ENCODE measurements at regions not wholly inside any gene's neighbourhood (a gene's known extent, or its start where the extent isn't known, plus 50 kb on each side); places are given as distances from the start of the nearest gene placed in this dataset.

DNA sequence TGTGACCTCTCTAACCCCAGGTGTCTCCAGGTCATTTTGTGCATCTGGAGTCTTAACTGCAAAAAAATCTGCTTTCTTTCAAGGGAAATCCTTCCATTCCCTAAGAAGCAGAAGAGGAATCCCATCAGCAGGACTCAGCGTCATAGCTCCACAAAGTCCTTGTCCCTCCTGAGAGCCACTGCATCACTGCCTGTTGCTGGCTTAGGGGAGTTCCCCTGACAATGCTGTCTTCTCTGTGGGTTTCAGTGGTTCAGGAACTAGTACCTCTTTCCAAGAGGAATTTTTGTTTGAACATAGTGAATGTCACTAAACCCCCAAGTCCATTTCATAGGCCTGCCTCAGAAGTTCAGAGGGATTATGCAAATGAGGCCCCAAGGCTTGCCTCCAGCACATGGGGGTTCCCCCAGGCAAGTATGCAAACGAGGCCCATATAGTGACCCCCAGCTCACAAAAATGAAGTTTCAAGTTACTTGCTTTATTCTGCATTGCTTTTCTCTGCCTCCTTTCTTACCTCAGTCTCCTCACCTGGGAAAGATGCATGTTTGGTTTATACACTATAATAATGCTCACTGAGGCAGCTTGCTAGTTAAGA is 513.9 kb upstream of the MEX3C start:
- H3K9me3 ChIP-seq (ENCODE audit: control insufficient read depth, low read length), result peaks cover 40% of the 10 kb centered on the region
- WGBS, 2 experiments (ENCODE audit: insufficient coverage in 1 of 2, insufficient read length in 1 of 2), result 84% methylated on average over 2 of the region's 2 CpGs; no CpG with 5 or more reads in 1 of the 2 experiments
- no peak overlapping the region for H3K4me3 Mint-ChIP-seq

DNA sequence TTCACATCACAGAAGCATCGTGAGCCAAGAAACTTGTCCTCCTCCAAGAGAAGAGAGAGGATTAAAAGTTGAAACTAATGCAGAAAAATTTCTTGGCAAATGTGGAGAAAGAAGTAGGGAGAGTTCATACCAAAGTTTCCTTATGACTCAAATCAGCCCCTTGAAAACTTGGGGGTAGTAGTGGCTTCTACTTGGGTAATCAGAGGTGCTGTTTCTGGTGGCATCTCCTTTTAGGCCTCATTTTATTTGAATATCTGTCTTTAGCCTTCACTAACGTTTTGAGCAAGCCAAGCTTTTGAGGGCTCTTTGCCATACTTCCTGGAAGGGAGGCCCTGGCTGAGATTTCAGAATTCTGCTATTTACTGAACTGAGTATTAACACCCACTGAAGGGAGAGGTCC is 515.3 kb upstream of the MEX3C start:
- H3K9me3 Mint-ChIP-seq, result peaks cover 29% of the 10 kb centered on the region
- H3K9ac ChIP-seq (ENCODE audit: extremely low read depth, low read length, poor library complexity, severe bottlenecking), result no peak overlapping the region
- 73 to 100% methylated on average over 1 to 2 of the region's 2 CpGs for WGBS, 2 experiments (ENCODE audit: insufficient coverage in 1 of 2, insufficient read length in 1 of 2)

More for the DNA sequence above, 513.9 kb upstream of the MEX3C start:
- Mint-ChIP-seq H3K27ac (no peak overlapping the region), H3K9me3 (peaks cover 43% of the 10 kb centered on the region), H3K27me3 (ENCODE audit: insufficient read depth) (no peaks in the 10 kb centered on the region), H3K36me3 (ENCODE audit: low read depth) (peaks cover 26% of the 10 kb centered on the region), H3K4me1 (no peaks in the 10 kb centered on the region)
- no peaks in the 10 kb centered on the region for H3K36me3 ChIP-seq (ENCODE audit: control insufficient read depth, insufficient read depth, low read length)
- DNase-seq, result no peak
- H3K4me3 ChIP-seq (ENCODE audit: low read length), result no peak overlapping the region
- H3K27ac ChIP-seq (ENCODE audit: low read depth, low read length), result no peak overlapping the region
- TF ChIP-seq, protein P1, sequence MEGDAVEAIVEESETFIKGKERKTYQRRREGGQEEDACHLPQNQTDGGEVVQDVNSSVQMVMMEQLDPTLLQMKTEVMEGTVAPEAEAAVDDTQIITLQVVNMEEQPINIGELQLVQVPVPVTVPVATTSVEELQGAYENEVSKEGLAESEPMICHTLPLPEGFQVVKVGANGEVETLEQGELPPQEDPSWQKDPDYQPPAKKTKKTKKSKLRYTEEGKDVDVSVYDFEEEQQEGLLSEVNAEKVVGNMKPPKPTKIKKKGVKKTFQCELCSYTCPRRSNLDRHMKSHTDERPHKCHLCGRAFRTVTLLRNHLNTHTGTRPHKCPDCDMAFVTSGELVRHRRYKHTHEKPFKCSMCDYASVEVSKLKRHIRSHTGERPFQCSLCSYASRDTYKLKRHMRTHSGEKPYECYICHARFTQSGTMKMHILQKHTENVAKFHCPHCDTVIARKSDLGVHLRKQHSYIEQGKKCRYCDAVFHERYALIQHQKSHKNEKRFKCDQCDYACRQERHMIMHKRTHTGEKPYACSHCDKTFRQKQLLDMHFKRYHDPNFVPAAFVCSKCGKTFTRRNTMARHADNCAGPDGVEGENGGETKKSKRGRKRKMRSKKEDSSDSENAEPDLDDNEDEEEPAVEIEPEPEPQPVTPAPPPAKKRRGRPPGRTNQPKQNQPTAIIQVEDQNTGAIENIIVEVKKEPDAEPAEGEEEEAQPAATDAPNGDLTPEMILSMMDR (conservative IDR thresholded peaks at IDR 0.05), result no peak
- no peaks in the 10 kb centered on the region for H3K4me1 ChIP-seq (ENCODE audit: control insufficient read depth, insufficient read depth, low read length)
- H3K27me3 ChIP-seq (ENCODE audit: control insufficient read depth, insufficient read depth, low read length, poor library complexity, severe bottlenecking), result no peaks in the 10 kb centered on the region
- no peak overlapping the region for H3K9ac ChIP-seq (ENCODE audit: extremely low read depth, low read length, poor library complexity, severe bottlenecking)

DNA sequence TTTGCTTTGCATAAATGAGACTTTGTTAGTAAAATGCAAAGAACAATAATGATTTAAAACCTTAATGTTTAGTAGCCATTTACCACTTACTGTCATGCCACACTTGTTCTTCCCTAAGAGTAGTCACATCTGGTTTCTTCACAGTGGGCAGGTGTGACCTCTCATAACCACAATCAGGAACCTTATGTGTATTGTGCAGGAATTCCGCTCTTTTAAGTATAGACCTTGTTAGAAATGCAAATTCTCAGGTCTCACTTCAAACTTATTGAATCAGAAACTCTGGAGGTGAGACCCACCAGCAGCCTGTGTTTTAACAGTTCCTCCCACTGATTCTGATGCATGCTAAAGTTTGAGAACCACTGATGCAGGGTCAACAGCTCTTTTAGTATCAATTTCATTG is 518.8 kb upstream of the MEX3C start:
- no peaks in the 10 kb centered on the region for H3K27me3 ChIP-seq (ENCODE audit: control insufficient read depth, insufficient read depth, low read length, poor library complexity, severe bottlenecking)
- H3K9me3 Mint-ChIP-seq, result peaks cover 17% of the 10 kb centered on the region
- H3K36me3 ChIP-seq (ENCODE audit: control insufficient read depth, insufficient read depth, low read length), result no peaks in the 10 kb centered on the region
- DNase-seq, result no peak
- H3K9ac ChIP-seq (ENCODE audit: extremely low read depth, low read length, poor library complexity, severe bottlenecking), result no peak overlapping the region
- H3K4me1 Mint-ChIP-seq, result no peaks in the 10 kb centered on the region
- H3K27ac Mint-ChIP-seq, result no peak overlapping the region
- H3K9me3 ChIP-seq (ENCODE audit: control insufficient read depth, low read length), result peaks cover 20% of the 10 kb centered on the region
- 100% methylated on average over 1 of the region's 1 CpG; no CpG with 5 or more reads in 1 of the 2 experiments for WGBS, 2 experiments (ENCODE audit: insufficient coverage in 1 of 2, insufficient read length in 1 of 2)
- no peak overlapping the region for H3K27ac ChIP-seq (ENCODE audit: low read depth, low read length)
- no peak overlapping the region for H3K4me3 Mint-ChIP-seq
- TF ChIP-seq, protein P1 (conservative IDR thresholded peaks at IDR 0.05), result no peak
- peaks cover 2% of the 10 kb centered on the region for H3K36me3 Mint-ChIP-seq (ENCODE audit: low read depth)
- no peaks in the 10 kb centered on the region for H3K27me3 Mint-ChIP-seq (ENCODE audit: insufficient read depth)
- H3K4me3 ChIP-seq (ENCODE audit: low read length), result no peak overlapping the region
- no peaks in the 10 kb centered on the region for H3K4me1 ChIP-seq (ENCODE audit: control insufficient read depth, insufficient read depth, low read length)

More for the DNA sequence above, 515.3 kb upstream of the MEX3C start:
- DNase-seq, result no peak
- no peaks in the 10 kb centered on the region for H3K27me3 ChIP-seq (ENCODE audit: control insufficient read depth, insufficient read depth, low read length, poor library complexity, severe bottlenecking)
- TF ChIP-seq, protein P1 (conservative IDR thresholded peaks at IDR 0.05), result no peak
- Mint-ChIP-seq H3K4me3 (no peak overlapping the region), H3K36me3 (ENCODE audit: low read depth) (peaks cover 13% of the 10 kb centered on the region), H3K27ac (no peak overlapping the region), H3K27me3 (ENCODE audit: insufficient read depth) (no peaks in the 10 kb centered on the region), H3K4me1 (no peaks in the 10 kb centered on the region)
- H3K9me3 ChIP-seq (ENCODE audit: control insufficient read depth, low read length), result peaks cover 26% of the 10 kb centered on the region
- H3K36me3 ChIP-seq (ENCODE audit: control insufficient read depth, insufficient read depth, low read length), result no peaks in the 10 kb centered on the region
- H3K4me3 ChIP-seq (ENCODE audit: low read length), result no peak overlapping the region
- no peaks in the 10 kb centered on the region for H3K4me1 ChIP-seq (ENCODE audit: control insufficient read depth, insufficient read depth, low read length)
- H3K27ac ChIP-seq (ENCODE audit: low read depth, low read length), result no peak overlapping the region
